ENCODE measurements at regions not wholly inside any gene's neighbourhood (a gene's known extent, or its start where the extent isn't known, plus 50 kb on each side); places are given as distances from the start of the nearest gene placed in this dataset.

DNA sequence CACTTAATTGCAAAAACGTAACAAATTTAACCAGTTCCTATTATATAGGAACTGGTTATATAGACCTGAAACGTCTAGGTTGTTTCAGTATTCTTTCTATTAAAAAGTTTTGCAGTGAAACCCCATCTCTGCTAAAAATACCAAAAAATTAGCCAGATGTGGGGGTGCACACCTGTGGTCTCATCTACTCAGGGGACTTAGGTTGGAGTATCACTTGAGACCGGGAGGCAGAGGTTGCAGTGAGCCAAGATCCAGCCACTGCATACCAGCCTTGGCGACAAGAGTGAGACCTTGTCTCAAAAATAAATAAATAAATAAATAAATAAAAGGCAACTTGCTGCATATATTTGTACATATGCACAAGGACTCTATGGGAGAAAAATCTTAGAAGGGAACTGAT, 387.0 kb downstream of the TUSC7 start:
- H3K4me3 ChIP-seq (ENCODE audit: low read depth, low read length): no peak overlapping the region
- no peak overlapping the region for H3K27ac ChIP-seq (ENCODE audit: low read depth, low read length)
- DNase-seq (ENCODE audit: low read depth, low spot score): no peak
- H3K9me3 ChIP-seq (ENCODE audit: control insufficient read depth, insufficient read depth, low read length): no peaks in the 10 kb centered on the region
- no peaks in the 10 kb centered on the region for H3K27me3 ChIP-seq (ENCODE audit: control insufficient read depth, insufficient read depth, low read length)
- TF ChIP-seq, protein P1, sequence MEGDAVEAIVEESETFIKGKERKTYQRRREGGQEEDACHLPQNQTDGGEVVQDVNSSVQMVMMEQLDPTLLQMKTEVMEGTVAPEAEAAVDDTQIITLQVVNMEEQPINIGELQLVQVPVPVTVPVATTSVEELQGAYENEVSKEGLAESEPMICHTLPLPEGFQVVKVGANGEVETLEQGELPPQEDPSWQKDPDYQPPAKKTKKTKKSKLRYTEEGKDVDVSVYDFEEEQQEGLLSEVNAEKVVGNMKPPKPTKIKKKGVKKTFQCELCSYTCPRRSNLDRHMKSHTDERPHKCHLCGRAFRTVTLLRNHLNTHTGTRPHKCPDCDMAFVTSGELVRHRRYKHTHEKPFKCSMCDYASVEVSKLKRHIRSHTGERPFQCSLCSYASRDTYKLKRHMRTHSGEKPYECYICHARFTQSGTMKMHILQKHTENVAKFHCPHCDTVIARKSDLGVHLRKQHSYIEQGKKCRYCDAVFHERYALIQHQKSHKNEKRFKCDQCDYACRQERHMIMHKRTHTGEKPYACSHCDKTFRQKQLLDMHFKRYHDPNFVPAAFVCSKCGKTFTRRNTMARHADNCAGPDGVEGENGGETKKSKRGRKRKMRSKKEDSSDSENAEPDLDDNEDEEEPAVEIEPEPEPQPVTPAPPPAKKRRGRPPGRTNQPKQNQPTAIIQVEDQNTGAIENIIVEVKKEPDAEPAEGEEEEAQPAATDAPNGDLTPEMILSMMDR (IDR thresholded peaks at IDR 0.05; ENCODE audit: low read depth, low read length): no peak
- ChIA-PET POLR2A (no interaction called here), CTCF (no interaction called here)

DNA sequence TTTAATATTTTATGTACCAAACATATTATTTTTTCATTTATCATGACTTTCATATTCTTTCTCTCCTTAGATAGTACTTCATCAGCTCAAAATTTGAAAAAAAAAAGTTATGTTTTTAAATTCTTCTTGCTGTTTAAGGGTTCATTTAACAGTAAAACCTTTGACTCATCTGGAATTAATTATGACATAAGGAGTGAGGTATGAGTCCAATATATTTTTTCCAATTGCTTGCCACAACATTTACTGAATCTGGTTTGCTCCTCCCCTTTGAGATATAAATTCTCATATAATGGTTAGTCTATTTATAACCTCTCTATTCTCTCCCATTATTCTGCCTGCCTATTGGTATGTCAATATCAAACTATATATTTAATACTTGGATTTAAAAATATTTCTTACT, 387.8 kb downstream of the TUSC7 start:
- TF ChIP-seq, protein P1 (IDR thresholded peaks at IDR 0.05; ENCODE audit: low read depth, low read length): no peak
- no peak overlapping the region for H3K4me3 ChIP-seq (ENCODE audit: low read depth, low read length)
- ChIA-PET POLR2A (no interaction called here), CTCF (no interaction called here)
- H3K9me3 ChIP-seq (ENCODE audit: control insufficient read depth, insufficient read depth, low read length): no peaks in the 10 kb centered on the region
- H3K27ac ChIP-seq (ENCODE audit: low read depth, low read length): no peak overlapping the region
- no peak for DNase-seq (ENCODE audit: low read depth, low spot score)
- H3K27me3 ChIP-seq (ENCODE audit: control insufficient read depth, insufficient read depth, low read length): no peaks in the 10 kb centered on the region

DNA sequence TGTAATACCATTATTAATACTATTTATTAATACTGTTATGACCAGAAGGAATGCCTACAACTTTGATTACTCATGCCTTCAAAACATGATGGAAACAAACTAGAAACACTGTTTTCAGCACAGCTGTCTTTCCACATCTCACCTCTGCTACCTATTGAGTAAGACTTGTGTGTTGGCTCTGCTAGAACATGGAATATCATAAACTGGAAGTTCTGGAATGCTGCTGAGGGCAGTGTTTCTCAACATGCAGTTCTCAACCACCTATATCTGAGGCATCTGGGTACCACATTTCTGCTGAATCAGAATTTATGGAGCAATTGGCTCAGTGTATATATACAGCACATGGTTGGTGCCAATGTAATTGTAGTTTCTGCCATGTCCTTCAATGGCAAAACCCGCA, 392.1 kb downstream of the TUSC7 start:
- Histone ChIP-seq H3K27ac (ENCODE audit: low read depth, low read length) (no peak overlapping the region), H3K9me3 (ENCODE audit: control insufficient read depth, insufficient read depth, low read length) (no peaks in the 10 kb centered on the region), H3K27me3 (ENCODE audit: control insufficient read depth, insufficient read depth, low read length) (no peaks in the 10 kb centered on the region), H3K4me3 (ENCODE audit: low read depth, low read length) (no peak overlapping the region)
- TF ChIP-seq, protein P1 (IDR thresholded peaks at IDR 0.05; ENCODE audit: low read depth, low read length): no peak
- CTCF ChIA-PET: no interaction called here
- POLR2A ChIA-PET: no interaction called here
- no peak for DNase-seq (ENCODE audit: low read depth, low spot score)

DNA sequence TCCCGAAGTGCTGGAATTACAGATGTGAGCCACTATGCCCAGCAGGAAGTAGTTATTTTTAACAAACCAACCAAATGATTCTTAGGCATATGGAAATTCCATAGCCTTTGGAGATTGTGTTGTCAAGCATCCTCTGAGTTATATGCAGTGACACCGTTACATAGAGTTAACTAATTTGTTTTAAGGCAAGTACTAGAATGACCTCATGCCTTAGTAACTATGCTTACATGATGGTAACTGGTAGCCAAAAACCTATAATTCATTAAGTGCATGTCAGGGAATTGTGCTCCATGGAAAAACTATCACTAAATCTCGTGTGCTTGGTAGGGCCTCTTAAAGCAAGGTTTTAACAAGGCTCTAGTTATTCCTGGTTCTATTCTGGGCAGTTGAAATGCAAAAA, 392.8 kb downstream of the TUSC7 start:
- TF ChIP-seq, protein P1 (IDR thresholded peaks at IDR 0.05; ENCODE audit: low read depth, low read length): no peak
- no peak overlapping the region for H3K4me3 ChIP-seq (ENCODE audit: low read depth, low read length)
- no peaks in the 10 kb centered on the region for H3K27me3 ChIP-seq (ENCODE audit: control insufficient read depth, insufficient read depth, low read length)
- no peak for DNase-seq (ENCODE audit: low read depth, low spot score)
- CTCF ChIA-PET: no interaction called here
- POLR2A ChIA-PET: no interaction called here
- H3K9me3 ChIP-seq (ENCODE audit: control insufficient read depth, insufficient read depth, low read length): no peaks in the 10 kb centered on the region
- H3K27ac ChIP-seq (ENCODE audit: low read depth, low read length): no peak overlapping the region

DNA sequence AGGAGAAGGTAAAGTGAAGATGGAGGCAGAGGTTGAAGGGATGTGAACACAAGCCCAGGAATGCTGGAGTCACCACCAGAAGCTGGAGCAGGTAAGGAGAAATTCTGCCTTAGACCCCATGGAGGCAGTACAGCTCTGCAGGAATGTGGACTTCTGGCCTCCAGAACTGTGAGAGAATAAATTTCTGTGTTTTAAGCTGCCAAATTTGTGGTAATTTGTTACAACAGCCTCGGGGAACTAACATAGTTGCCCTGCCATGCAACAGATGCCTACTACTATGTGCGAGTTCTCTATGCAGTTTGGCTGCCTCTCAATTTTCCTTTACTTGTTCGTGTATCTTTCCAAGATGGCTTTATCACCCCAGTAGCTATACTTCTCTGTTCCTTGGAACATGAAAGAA, 394.1 kb downstream of the TUSC7 start:
- H3K9me3 ChIP-seq (ENCODE audit: control insufficient read depth, insufficient read depth, low read length): no peaks in the 10 kb centered on the region
- TF ChIP-seq, protein P1 (IDR thresholded peaks at IDR 0.05; ENCODE audit: low read depth, low read length): 0 out of 2 replicates have a peak, but pooled peaks have one; percentile 4
- H3K27me3 ChIP-seq (ENCODE audit: control insufficient read depth, insufficient read depth, low read length): no peaks in the 10 kb centered on the region
- no peak for DNase-seq (ENCODE audit: low read depth, low spot score)
- ChIA-PET POLR2A (no interaction called here), CTCF (interaction anchor here (0.6 kb wide), 1 partner anchor 420 kb away, joined by 3 read pairs; no protein-coding TSS in a partner anchor)
- no peak overlapping the region for H3K4me3 ChIP-seq (ENCODE audit: low read depth, low read length)
- H3K27ac ChIP-seq (ENCODE audit: low read depth, low read length): no peak overlapping the region
